Neuron (in vitro differentiated cells): ENCODE measurements at regions not wholly inside any gene's neighbourhood (a gene's known extent, or its start where the extent isn't known, plus 50 kb on each side); places are given as distances from the start of the nearest gene placed in this dataset.
"Not testable (repeated sequence)": the region's sequence is repeated elsewhere in the genome, so short reads cannot be mapped to it uniquely, and the experiment has no call there.

Experiments used
- H2AFZ ChIP-seq: one replicate; pipeline ENCODE4 v1.6.1; 2013; ENCODE audit warnings: low read depth, mild to moderate bottlenecking, inconsistent platforms, low read length, moderate library complexity
- H3K27me3 ChIP-seq: one replicate; pipeline ENCODE4 v1.6.1; 2013; ENCODE audit warnings: low read length; ENCODE audit not compliant: insufficient read depth
- H3K36me3 ChIP-seq: one replicate; pipeline ENCODE4 v1.6.1; 2013; ENCODE audit warnings: low read length; ENCODE audit not compliant: insufficient read depth
- H3K4me1 ChIP-seq: one replicate; pipeline ENCODE4 v1.6.1; 2013; ENCODE audit warnings: low read length; ENCODE audit not compliant: insufficient read depth
- H3K4me3 ChIP-seq: 2 replicates; pipeline ENCODE4 v1.5.1; 2013; ENCODE audit warnings: mild to moderate bottlenecking, low read length, moderate library complexity
- H3K9me3 ChIP-seq: one replicate; pipeline ENCODE4 v1.6.1; 2013; ENCODE audit warnings: low read length

- H3K36me3 ChIP-seq = no peaks in the 10 kb centered on the region
- no peaks in the 10 kb centered on the region for H3K9me3 ChIP-seq
- no peaks in the 10 kb centered on the region for H3K27me3 ChIP-seq
- H3K4me1 ChIP-seq = no peaks in the 10 kb centered on the region
- H2AFZ ChIP-seq = no peak overlapping the region
- H3K4me3 ChIP-seq = no peak overlapping the region
Measured at GRCh38 chr1:147409886-147410285, 131.4 kb upstream of the BCL9 start.

- Histone ChIP-seq H3K9me3 (no peaks in the 10 kb centered on the region), H2AFZ (no peak overlapping the region), H3K4me3 (no peak overlapping the region), H3K4me1 (no peaks in the 10 kb centered on the region), H3K27me3 (no peaks in the 10 kb centered on the region), H3K36me3 (no peaks in the 10 kb centered on the region)
Measured at GRCh38 chr1:147413110-147413605, 128.1 kb upstream of the BCL9 start.

GRCh38 chr1:147414505-147415163, 126.7 kb upstream of the BCL9 start:
- Histone ChIP-seq H3K9me3 (no peaks in the 10 kb centered on the region), H3K36me3 (no peaks in the 10 kb centered on the region), H3K4me3 (no peak overlapping the region), H2AFZ (no peak overlapping the region), H3K4me1 (no peaks in the 10 kb centered on the region), H3K27me3 (no peaks in the 10 kb centered on the region)

- Histone ChIP-seq H3K36me3 (no peaks in the 10 kb centered on the region), H3K27me3 (no peaks in the 10 kb centered on the region), H3K9me3 (no peaks in the 10 kb centered on the region), H3K4me3 (no peak overlapping the region), H2AFZ (no peak overlapping the region), H3K4me1 (no peaks in the 10 kb centered on the region)
Measured at GRCh38 chr1:147417024-147417423, 124.3 kb upstream of the BCL9 start.

- not testable (repeated sequence) for H3K4me3 ChIP-seq, H2AFZ ChIP-seq, H3K27me3 ChIP-seq, H3K4me1 ChIP-seq, H3K9me3 ChIP-seq, H3K36me3 ChIP-seq
Measured at GRCh38 chr1:147423100-147423827, 118.0 kb upstream of the BCL9 start.

GRCh38 chr1:147434921-147435320, 106.4 kb upstream of the BCL9 start:
- Histone ChIP-seq H3K4me1 (no peaks in the 10 kb centered on the region), H3K36me3 (no peaks in the 10 kb centered on the region), H3K9me3 (no peaks in the 10 kb centered on the region), H3K4me3 (no peak overlapping the region), H3K27me3 (no peaks in the 10 kb centered on the region), H2AFZ (no peak overlapping the region)

GRCh38 chr1:147444381-147444780, 96.9 kb upstream of the BCL9 start:
- H2AFZ ChIP-seq = no peak overlapping the region
- H3K27me3 ChIP-seq = no peaks in the 10 kb centered on the region
- H3K4me1 ChIP-seq = no peaks in the 10 kb centered on the region
- H3K36me3 ChIP-seq = no peaks in the 10 kb centered on the region
- H3K9me3 ChIP-seq = no peaks in the 10 kb centered on the region
- H3K4me3 ChIP-seq = no peak overlapping the region

GRCh38 chr1:147451628-147452027, 89.7 kb upstream of the BCL9 start:
- Histone ChIP-seq H3K27me3 (no peaks in the 10 kb centered on the region), H2AFZ (no peak overlapping the region), H3K4me3 (no peak overlapping the region), H3K36me3 (no peaks in the 10 kb centered on the region), H3K9me3 (no peaks in the 10 kb centered on the region), H3K4me1 (no peaks in the 10 kb centered on the region)

GRCh38 chr1:147452809-147453208, 88.5 kb upstream of the BCL9 start:
- no peaks in the 10 kb centered on the region for H3K36me3 ChIP-seq
- no peak overlapping the region for H3K4me3 ChIP-seq
- no peaks in the 10 kb centered on the region for H3K27me3 ChIP-seq
- no peak overlapping the region for H2AFZ ChIP-seq
- H3K9me3 ChIP-seq = no peaks in the 10 kb centered on the region
- H3K4me1 ChIP-seq = no peaks in the 10 kb centered on the region

GRCh38 chr1:147463022-147463421, 78.3 kb upstream of the BCL9 start:
- H3K27me3 ChIP-seq = no peaks in the 10 kb centered on the region
- H3K4me3 ChIP-seq = no peak overlapping the region
- no peaks in the 10 kb centered on the region for H3K4me1 ChIP-seq
- H3K9me3 ChIP-seq = peaks cover 4% of the 10 kb centered on the region
- no peak overlapping the region for H2AFZ ChIP-seq
- H3K36me3 ChIP-seq = no peaks in the 10 kb centered on the region

GRCh38 chr1:147466543-147466942, 74.8 kb upstream of the BCL9 start:
- H3K36me3 ChIP-seq = no peaks in the 10 kb centered on the region
- peaks cover 4% of the 10 kb centered on the region for H3K9me3 ChIP-seq
- no peak overlapping the region for H3K4me3 ChIP-seq
- no peaks in the 10 kb centered on the region for H3K27me3 ChIP-seq
- no peaks in the 10 kb centered on the region for H3K4me1 ChIP-seq
- no peak overlapping the region for H2AFZ ChIP-seq

- H3K36me3 ChIP-seq = no peaks in the 10 kb centered on the region
- no peaks in the 10 kb centered on the region for H3K4me1 ChIP-seq
- peaks cover 4% of the 10 kb centered on the region for H3K9me3 ChIP-seq
- no peak overlapping the region for H2AFZ ChIP-seq
- no peaks in the 10 kb centered on the region for H3K27me3 ChIP-seq
- no peak overlapping the region for H3K4me3 ChIP-seq
Measured at GRCh38 chr1:147470079-147470478, 71.2 kb upstream of the BCL9 start.

- Histone ChIP-seq H2AFZ (no peak overlapping the region), H3K4me3 (no peak overlapping the region), H3K4me1 (no peaks in the 10 kb centered on the region), H3K36me3 (no peaks in the 10 kb centered on the region), H3K27me3 (no peaks in the 10 kb centered on the region), H3K9me3 (no peaks in the 10 kb centered on the region)
Measured at GRCh38 chr1:147472489-147472888, 68.8 kb upstream of the BCL9 start.
